ENCODE measurements at regions not wholly inside any gene's neighbourhood (a gene's known extent, or its start where the extent isn't known, plus 50 kb on each side); places are given as distances from the start of the nearest gene placed in this dataset.

GRCh38 chr21:31558189-31558961 lies 101.1 kb upstream of the SOD1 start:
- POLR2A ChIA-PET, result no interaction called here
- Histone ChIP-seq H3K9me3 (ENCODE audit: control insufficient read depth, insufficient read depth, low read depth, low read length) (no peaks in the 10 kb centered on the region), H3K4me1 (ENCODE audit: control insufficient read depth, insufficient read depth, low read length) (no peaks in the 10 kb centered on the region; the same call in 1 of the 2 replicates), H3K27ac (ENCODE audit: low read length) (no peak overlapping the region), H3K27me3 (ENCODE audit: control insufficient read depth, insufficient read depth, low read length) (no peaks in the 10 kb centered on the region; the same call in 1 of the 2 replicates), H3K36me3 (ENCODE audit: control insufficient read depth, insufficient read depth, low read length) (no peaks in the 10 kb centered on the region), H3K4me3 (ENCODE audit: low read depth in 2 of 2, low read length in 2 of 2) (peak overlapping the region; percentile 24 to 50; a peak in 2 of 4 replicates)
- ATAC-seq (no peak), DNase-seq (ENCODE audit: low read depth, low spot score) (no peak)
- BruUV-seq (replicated peaks), result no TSS peak
- intact Hi-C loops (cut with micrococcal nuclease; ENCODE audit: unreplicated experiment) (no loop called here), in situ Hi-C loops (cut with HindIII; ENCODE audit: low pct_unique_long_range_greater_than_20kb, low sequenced_read_pairs) (no loop called here)
- no peak for TF ChIP-seq TCF7L2 (IDR thresholded peaks at IDR 0.05; ENCODE audit: low read depth, low read length)
- no peak for TF ChIP-seq CTCF (IDR thresholded peaks at IDR 0.05)
- TF ChIP-seq POLR2AphosphoS5 (IDR thresholded peaks at IDR 0.05; ENCODE audit: low read depth, low read length), result no peak
- TF ChIP-seq REST (IDR thresholded peaks at IDR 0.05; ENCODE audit: insufficient read depth in 1 of 2, low read depth in 2 of 2, low read length in 1 of 2), result no peak
- CTCF ChIA-PET, result no interaction called here

GRCh38 chr21:31557421-31558188 lies 101.9 kb upstream of the SOD1 start:
- ATAC-seq, result no peak
- Histone ChIP-seq H3K27me3 (ENCODE audit: control insufficient read depth, insufficient read depth, low read length) (no peaks in the 10 kb centered on the region; the same call in 1 of the 2 replicates), H3K9me3 (ENCODE audit: control insufficient read depth, insufficient read depth, low read depth, low read length) (no peaks in the 10 kb centered on the region), H3K4me1 (ENCODE audit: control insufficient read depth, insufficient read depth, low read length) (no peaks in the 10 kb centered on the region; the same call in 1 of the 2 replicates), H3K27ac (ENCODE audit: low read length) (no peak overlapping the region), H3K4me3 (ENCODE audit: low read depth in 2 of 2, low read length in 2 of 2) (peak overlapping the region; percentile 24 to 50), H3K36me3 (ENCODE audit: control insufficient read depth, insufficient read depth, low read length) (no peaks in the 10 kb centered on the region)
- BruUV-seq (replicated peaks), result no TSS peak
- ChIA-PET POLR2A (no interaction called here), CTCF (no interaction called here)
- TF ChIP-seq CTCF (IDR thresholded peaks at IDR 0.05), result no peak
- TF ChIP-seq REST (IDR thresholded peaks at IDR 0.05; ENCODE audit: insufficient read depth in 1 of 2, low read depth in 2 of 2, low read length in 1 of 2), result no peak
- TF ChIP-seq TCF7L2 (IDR thresholded peaks at IDR 0.05; ENCODE audit: low read depth, low read length), result no peak
- no peak for TF ChIP-seq SIN3A (IDR thresholded peaks at IDR 0.05; ENCODE audit: borderline replicate concordance, insufficient read depth, low read depth, low read length)
- no peak for TF ChIP-seq POLR2AphosphoS5 (IDR thresholded peaks at IDR 0.05; ENCODE audit: low read depth, low read length)
- in situ Hi-C loops (cut with HindIII; ENCODE audit: low pct_unique_long_range_greater_than_20kb, low sequenced_read_pairs), result no loop called here
- intact Hi-C loops (cut with micrococcal nuclease; ENCODE audit: unreplicated experiment), result no loop called here
- no peak for DNase-seq (ENCODE audit: low read depth, low spot score)
